ENCODE measurements at regions not wholly inside any gene's neighbourhood (a gene's known extent, or its start where the extent isn't known, plus 50 kb on each side); places are given as distances from the start of the nearest gene placed in this dataset.

- FAIRE-seq = no peak
- H3K9ac ChIP-seq (ENCODE audit: control insufficient read depth, insufficient read depth, low read length) = no peak overlapping the region
- RAD21 ChIA-PET (ENCODE audit: unreplicated experiment) = no interaction called here
Measured at GRCh38 chr15:30783019-30783418, 120.7 kb upstream of the FAN1 start.

GRCh38 chr15:30788595-30788994, 115.1 kb upstream of the FAN1 start:
- ChIA-PET CTCF (interaction anchor here (0.7 to 1.0 kb wide), 2 partner anchors 35 to 340 kb away, joined by 3 read pairs; no protein-coding TSS in a partner anchor), POLR2A (no interaction called here), RAD21 (ENCODE audit: unreplicated experiment) (no interaction called here), SMC1A (ENCODE audit: uncharacterized antibody, unreplicated experiment) (no interaction called here)
- H3K9me3 ChIP-seq (replicated peaks; ENCODE audit: control insufficient read depth, insufficient read depth, low read length) = no peaks in the 10 kb centered on the region
- no peak overlapping the region for H2AFZ ChIP-seq (ENCODE audit: control insufficient read depth, low read depth, low read length)
- H3K79me2 ChIP-seq (ENCODE audit: control insufficient read depth, insufficient read depth, low read length) = no peaks in the 10 kb centered on the region
- intact Hi-C loops (cut with micrococcal nuclease; ENCODE audit: unreplicated experiment) = no loop called here
- ATAC-seq = no peak
- no peak overlapping the region for H3K4me2 ChIP-seq (ENCODE audit: control insufficient read depth, insufficient read depth)
- H3K4me1 ChIP-seq (ENCODE audit: control insufficient read depth, insufficient read depth, low read length) = no peaks in the 10 kb centered on the region
- no TSS peak for BruUV-seq (replicated peaks)
- no peak overlapping the region for H3K4me3 ChIP-seq
- in situ Hi-C loops (cut with MboI) = no loop called here
- no peak for FAIRE-seq
- no peak for DNase-seq (ENCODE audit: low read depth, low spot score)
- no peaks in the 10 kb centered on the region for H3K36me3 ChIP-seq (ENCODE audit: control insufficient read depth in 2 of 2, insufficient read depth in 2 of 2, low read length in 1 of 2)
- no peak overlapping the region for H3K27ac ChIP-seq (ENCODE audit: control insufficient read depth, insufficient read depth)
- no peaks in the 10 kb centered on the region for H4K20me1 ChIP-seq (ENCODE audit: control insufficient read depth, insufficient read depth)
- H3K27me3 ChIP-seq (replicated peaks in 1 of 2; ENCODE audit: control insufficient read depth in 2 of 2, insufficient read depth in 2 of 2, low read length in 1 of 2) = no peaks in the 10 kb centered on the region
- H3K9ac ChIP-seq (ENCODE audit: control insufficient read depth, insufficient read depth, low read length) = no peak overlapping the region
- TF ChIP-seq MAX (IDR thresholded peaks at IDR 0.05; ENCODE audit: low read depth, low read length) (no peak), NR2F1 (conservative IDR thresholded peaks at IDR 0.05) (no peak), HDAC2 (IDR thresholded peaks at IDR 0.05) (no peak), SREBF2 (IDR thresholded peaks at IDR 0.05; ENCODE audit: low read length) (no peak), FOXM1 (IDR thresholded peaks at IDR 0.05; ENCODE audit: low read depth, low read length) (no peak), TAF1 (IDR thresholded peaks at IDR 0.05; ENCODE audit: borderline replicate concordance, low read depth, low read length) (no peak), EP300 (IDR thresholded peaks at IDR 0.05; ENCODE audit: borderline replicate concordance in 1 of 2, control insufficient read depth in 1 of 2, low read depth in 2 of 2, low read length in 2 of 2) (no peak), ZNF217 (IDR thresholded peaks at IDR 0.05) (no peak), PRDM15 (CRISPR knock-in tag; IDR thresholded peaks at IDR 0.05) (no peak), RAD51 (IDR thresholded peaks at IDR 0.05) (no peak), YY1 (IDR thresholded peaks at IDR 0.05; ENCODE audit: low read depth, low read length) (no peak)

More at GRCh38 chr15:30783019-30783418, 120.7 kb upstream of the FAN1 start:
- POLR2A ChIA-PET = no interaction called here
- BruUV-seq (replicated peaks) = no TSS peak
- no peak overlapping the region for H3K4me3 ChIP-seq
- H3K27ac ChIP-seq (ENCODE audit: control insufficient read depth, insufficient read depth) = no peak overlapping the region
- H3K27me3 ChIP-seq (replicated peaks in 1 of 2; ENCODE audit: control insufficient read depth in 2 of 2, insufficient read depth in 2 of 2, low read length in 1 of 2) = no peaks in the 10 kb centered on the region
- no peak for DNase-seq (ENCODE audit: low read depth, low spot score)
- no peak overlapping the region for H3K4me2 ChIP-seq (ENCODE audit: control insufficient read depth, insufficient read depth)
- in situ Hi-C loops (cut with MboI) = no loop called here
- CTCF ChIA-PET = interaction anchor here (0.7 kb wide), 1 partner anchor 119 kb away, joined by 5 read pairs; no protein-coding TSS in a partner anchor
- H3K79me2 ChIP-seq (ENCODE audit: control insufficient read depth, insufficient read depth, low read length) = no peaks in the 10 kb centered on the region
- H3K36me3 ChIP-seq (ENCODE audit: control insufficient read depth in 2 of 2, insufficient read depth in 2 of 2, low read length in 1 of 2) = no peaks in the 10 kb centered on the region
- SMC1A ChIA-PET (ENCODE audit: uncharacterized antibody, unreplicated experiment) = no interaction called here
- no peak for ATAC-seq
- WGBS (ENCODE audit: insufficient coverage, insufficient replicate concordance, low lambda C conversion rate, missing lambda C conversion rate) = 80% methylated on average over 15 of the region's 17 CpGs
- no peak overlapping the region for H2AFZ ChIP-seq (ENCODE audit: control insufficient read depth, low read depth, low read length)
- H3K9me3 ChIP-seq (replicated peaks; ENCODE audit: control insufficient read depth, insufficient read depth, low read length) = no peaks in the 10 kb centered on the region
- TF ChIP-seq KAT2A (conservative IDR thresholded peaks at IDR 0.05; ENCODE audit: control insufficient read depth, low read depth, low read length) (no peak), USF2 (IDR thresholded peaks at IDR 0.05; ENCODE audit: borderline replicate concordance, low read depth, low read length) (no peak)
- H4K20me1 ChIP-seq (ENCODE audit: control insufficient read depth, insufficient read depth) = no peaks in the 10 kb centered on the region
- intact Hi-C loops (cut with micrococcal nuclease; ENCODE audit: unreplicated experiment) = no loop called here
- H3K4me1 ChIP-seq (ENCODE audit: control insufficient read depth, insufficient read depth, low read length) = no peaks in the 10 kb centered on the region
